ENCODE measurements at regions not wholly inside any gene's neighbourhood (a gene's known extent, or its start where the extent isn't known, plus 50 kb on each side); places are given as distances from the start of the nearest gene placed in this dataset.

- Histone ChIP-seq H3K79me2 (ENCODE audit: control insufficient read depth, insufficient read depth, low read length) (no peaks in the 10 kb centered on the region), H4K20me1 (replicated peaks; ENCODE audit: control insufficient read depth, extremely low read depth, insufficient read depth, low read length) (no peaks in the 10 kb centered on the region), H3K9me1 (replicated peaks; ENCODE audit: control insufficient read depth, extremely low read depth, insufficient read depth, low read length) (no peaks in the 10 kb centered on the region), H3K4me2 (ENCODE audit: insufficient read depth, low read length) (no peak overlapping the region), H3K36me3 (ENCODE audit: control insufficient read depth in 2 of 2, extremely low read depth in 1 of 2, insufficient read depth in 2 of 2, low read length in 2 of 2) (no peaks in the 10 kb centered on the region), H3K9me3 (replicated peaks; ENCODE audit: control insufficient read depth, insufficient read depth, low read length) (no peaks in the 10 kb centered on the region), H3K4me1 (ENCODE audit: control insufficient read depth, extremely low read depth, insufficient read depth, low read length) (no peaks in the 10 kb centered on the region), H2AFZ (ENCODE audit: low read depth, low read length) (no peak overlapping the region), H3K9ac (replicated peaks; ENCODE audit: extremely low read depth, insufficient read depth, low read length) (no peak overlapping the region), H3K27me3 (ENCODE audit: control insufficient read depth in 2 of 2, insufficient read depth in 2 of 2, low read length in 2 of 2) (peaks cover 0 to 2% of the 10 kb centered on the region in 2 experiments), H3K27ac (ENCODE audit: insufficient read depth, low read depth, low read length) (no peak overlapping the region), H3K4me3 (replicated peaks in 1 of 3; ENCODE audit: insufficient read depth in 1 of 3, low read depth in 1 of 3, low read length in 3 of 3) (no peak overlapping the region)
- FAIRE-seq (no peak), DNase-seq (ENCODE audit: low read depth, low spot score) (no peak)
- no TSS peak for BruUV-seq (replicated peaks)
- no peak for TF ChIP-seq JUN (IDR thresholded peaks at IDR 0.05; ENCODE audit: borderline replicate concordance, insufficient read depth, insufficient read length, low read depth)
- no peak for TF ChIP-seq POLR2AphosphoS5 (IDR thresholded peaks at IDR 0.05; ENCODE audit: insufficient read depth, low read depth, low read length)
- no peak for TF ChIP-seq MAX (IDR thresholded peaks at IDR 0.05; ENCODE audit: insufficient read depth, insufficient read length)
- no peak for TF ChIP-seq POLR2A (IDR thresholded peaks at IDR 0.05; ENCODE audit: low read depth, low read length)
- TF ChIP-seq CTCF (IDR thresholded peaks at IDR 0.05; ENCODE audit: extremely low read depth in 1 of 2, insufficient read depth in 1 of 2, low read depth in 1 of 2, low read length in 2 of 2), result no peak
- TF ChIP-seq GATA2 (IDR thresholded peaks at IDR 0.05; ENCODE audit: insufficient read depth, insufficient read length, low read depth, low read length), result no peak
- no peak for TF ChIP-seq EZH2 (IDR thresholded peaks at IDR 0.05; ENCODE audit: borderline replicate concordance, low read depth, low read length, severe bottlenecking)
- TF ChIP-seq FOS (IDR thresholded peaks at IDR 0.05; ENCODE audit: borderline replicate concordance, insufficient read depth, low read length), result no peak
- TF ChIP-seq MYC (IDR thresholded peaks at IDR 0.05; ENCODE audit: low read depth, low read length), result no peak
- CTCF ChIA-PET, result no interaction called here
- dilution Hi-C loops (cut with MboI; ENCODE audit: extremely low pct_ligation_motif_present, low sequenced_read_pairs), result no loop called here
- POLR2A ChIA-PET, result no interaction called here
- intact Hi-C loops (cut with micrococcal nuclease), result no loop called here
Observed at GRCh38 chr2:179351057-179351456, 86.4 kb upstream of the SESTD1 start.
